ENCODE measurements at regions not wholly inside any gene's neighbourhood (a gene's known extent, or its start where the extent isn't known, plus 50 kb on each side); places are given as distances from the start of the nearest gene placed in this dataset.
"Not testable (repeated sequence)": the region's sequence is repeated elsewhere in the genome, so short reads cannot be mapped to it uniquely, and the experiment has no call there.

GRCh38 chrX:41981481-41982013 is 58.2 kb upstream of the CASK start:
- TF ChIP-seq CTCF (IDR thresholded peaks at IDR 0.05) = no peak
- H3K27ac ChIP-seq = no peak overlapping the region
- no peaks in the 10 kb centered on the region for H3K27me3 ChIP-seq
- intact Hi-C loops (cut with DNase I) = no loop called here
- no peak overlapping the region for H3K4me3 ChIP-seq
- ATAC-seq (no peak), DNase-seq (no peak)
- no peaks in the 10 kb centered on the region for H3K36me3 ChIP-seq
- no peaks in the 10 kb centered on the region for H3K9me3 ChIP-seq
- H3K4me1 ChIP-seq = no peaks in the 10 kb centered on the region

GRCh38 chrX:41974677-41975076 is 51.3 kb upstream of the CASK start:
- H3K36me3 ChIP-seq; H3K4me1 ChIP-seq; H3K4me3 ChIP-seq; ATAC-seq; H3K27me3 ChIP-seq; DNase-seq; H3K9me3 ChIP-seq; H3K27ac ChIP-seq; intact Hi-C loops (cut with DNase I): not testable (repeated sequence)

- ATAC-seq = no peak
- no peak overlapping the region for H3K4me3 ChIP-seq
- H3K36me3 ChIP-seq = no peaks in the 10 kb centered on the region
- no peaks in the 10 kb centered on the region for H3K9me3 ChIP-seq
- H3K27ac ChIP-seq = no peak overlapping the region
- H3K27me3 ChIP-seq = no peaks in the 10 kb centered on the region
- no peak for TF ChIP-seq CTCF (IDR thresholded peaks at IDR 0.05)
- no peak for DNase-seq
- intact Hi-C loops (cut with DNase I) = no loop called here
- no peaks in the 10 kb centered on the region for H3K4me1 ChIP-seq
These were observed 49.9 kb upstream of the CASK start for GRCh38 chrX:41973208-41973607.

All from left lung (tissue), 4 donors.